ENCODE measurements at regions not wholly inside any gene's neighbourhood (a gene's known extent, or its start where the extent isn't known, plus 50 kb on each side); places are given as distances from the start of the nearest gene placed in this dataset.
"Not testable (repeated sequence)": the region's sequence is repeated elsewhere in the genome, so short reads cannot be mapped to it uniquely, and the experiment has no call there.

DNA sequence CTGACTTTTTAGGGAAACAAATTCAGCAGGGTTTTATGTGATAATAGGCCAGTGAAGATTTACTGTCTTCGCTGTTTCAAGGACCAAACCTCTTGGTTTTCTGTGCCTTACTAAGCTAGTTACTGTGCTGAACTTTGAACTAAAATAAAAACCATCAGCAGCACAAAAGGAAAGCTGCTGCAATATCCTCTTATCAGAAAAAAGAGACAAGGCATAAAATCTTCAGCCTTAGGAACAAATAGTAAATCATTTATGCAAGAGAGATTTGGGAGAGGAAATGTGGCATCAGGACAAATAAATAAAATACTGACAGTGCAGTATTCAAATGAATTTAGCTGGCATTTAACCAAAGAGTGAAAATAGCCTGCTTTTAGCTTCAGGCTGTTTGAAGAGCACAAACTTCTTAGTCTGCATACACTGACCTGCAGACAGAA lies 64.1 kb upstream of the EHBP1 start:
- H3K9me3 ChIP-seq, result no peaks in the 10 kb centered on the region
- Mint-ChIP-seq H3K27me3 (ENCODE audit: insufficient read depth, unreplicated experiment) (no peaks in the 10 kb centered on the region), H3K4me1 (ENCODE audit: low read depth, unreplicated experiment) (peaks cover 22% of the 10 kb centered on the region), H3K4me3 (ENCODE audit: unreplicated experiment) (peak overlapping the region; percentile 15), H3K9me3 (ENCODE audit: unreplicated experiment) (peaks cover 3% of the 10 kb centered on the region), H3K36me3 (ENCODE audit: insufficient read depth, unreplicated experiment) (peaks cover 5% of the 10 kb centered on the region), H3K27ac (ENCODE audit: unreplicated experiment) (peak overlapping the region; percentile 23)
- TF ChIP-seq, protein P1, sequence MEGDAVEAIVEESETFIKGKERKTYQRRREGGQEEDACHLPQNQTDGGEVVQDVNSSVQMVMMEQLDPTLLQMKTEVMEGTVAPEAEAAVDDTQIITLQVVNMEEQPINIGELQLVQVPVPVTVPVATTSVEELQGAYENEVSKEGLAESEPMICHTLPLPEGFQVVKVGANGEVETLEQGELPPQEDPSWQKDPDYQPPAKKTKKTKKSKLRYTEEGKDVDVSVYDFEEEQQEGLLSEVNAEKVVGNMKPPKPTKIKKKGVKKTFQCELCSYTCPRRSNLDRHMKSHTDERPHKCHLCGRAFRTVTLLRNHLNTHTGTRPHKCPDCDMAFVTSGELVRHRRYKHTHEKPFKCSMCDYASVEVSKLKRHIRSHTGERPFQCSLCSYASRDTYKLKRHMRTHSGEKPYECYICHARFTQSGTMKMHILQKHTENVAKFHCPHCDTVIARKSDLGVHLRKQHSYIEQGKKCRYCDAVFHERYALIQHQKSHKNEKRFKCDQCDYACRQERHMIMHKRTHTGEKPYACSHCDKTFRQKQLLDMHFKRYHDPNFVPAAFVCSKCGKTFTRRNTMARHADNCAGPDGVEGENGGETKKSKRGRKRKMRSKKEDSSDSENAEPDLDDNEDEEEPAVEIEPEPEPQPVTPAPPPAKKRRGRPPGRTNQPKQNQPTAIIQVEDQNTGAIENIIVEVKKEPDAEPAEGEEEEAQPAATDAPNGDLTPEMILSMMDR (IDR thresholded peaks at IDR 0.05; ENCODE audit: insufficient read depth in 1 of 2, low read depth in 1 of 2, low read length in 1 of 2, severe bottlenecking in 1 of 2, unreplicated experiment in 1 of 2), result no peak
- H3K4me3 ChIP-seq (ENCODE audit: low read depth, low read length), result no peak overlapping the region
- no TSS peak for BruUV-seq (replicated peaks)
- ChIA-PET CTCF (interaction anchor here (1.5 to 1.9 kb wide), 3 partner anchors 134 to 184 kb away, joined by 4 to 5 read pairs (median 5); partner anchors contain the start of gene TMEM17), POLR2A (interaction anchor here (1.1 to 1.2 kb wide), 2 partner anchors 12 to 63 kb away, joined by 4 read pairs; no protein-coding TSS in a partner anchor)
- H3K36me3 ChIP-seq (ENCODE audit: control insufficient read depth, insufficient read depth, low read length), result no peaks in the 10 kb centered on the region
- DNase-seq, result no peak
- no peaks in the 10 kb centered on the region for H3K27me3 ChIP-seq (replicated peaks; ENCODE audit: control insufficient read depth, insufficient read depth, low read length)
- peaks cover 31% of the 10 kb centered on the region for H3K4me1 ChIP-seq
- intact Hi-C loops (cut with micrococcal nuclease; ENCODE audit: unreplicated experiment), result loop anchor here (1.0 to 5.0 kb wide), 2 partner anchors 13 to 134 kb away; partner anchors contain the start of gene TMEM17

DNA sequence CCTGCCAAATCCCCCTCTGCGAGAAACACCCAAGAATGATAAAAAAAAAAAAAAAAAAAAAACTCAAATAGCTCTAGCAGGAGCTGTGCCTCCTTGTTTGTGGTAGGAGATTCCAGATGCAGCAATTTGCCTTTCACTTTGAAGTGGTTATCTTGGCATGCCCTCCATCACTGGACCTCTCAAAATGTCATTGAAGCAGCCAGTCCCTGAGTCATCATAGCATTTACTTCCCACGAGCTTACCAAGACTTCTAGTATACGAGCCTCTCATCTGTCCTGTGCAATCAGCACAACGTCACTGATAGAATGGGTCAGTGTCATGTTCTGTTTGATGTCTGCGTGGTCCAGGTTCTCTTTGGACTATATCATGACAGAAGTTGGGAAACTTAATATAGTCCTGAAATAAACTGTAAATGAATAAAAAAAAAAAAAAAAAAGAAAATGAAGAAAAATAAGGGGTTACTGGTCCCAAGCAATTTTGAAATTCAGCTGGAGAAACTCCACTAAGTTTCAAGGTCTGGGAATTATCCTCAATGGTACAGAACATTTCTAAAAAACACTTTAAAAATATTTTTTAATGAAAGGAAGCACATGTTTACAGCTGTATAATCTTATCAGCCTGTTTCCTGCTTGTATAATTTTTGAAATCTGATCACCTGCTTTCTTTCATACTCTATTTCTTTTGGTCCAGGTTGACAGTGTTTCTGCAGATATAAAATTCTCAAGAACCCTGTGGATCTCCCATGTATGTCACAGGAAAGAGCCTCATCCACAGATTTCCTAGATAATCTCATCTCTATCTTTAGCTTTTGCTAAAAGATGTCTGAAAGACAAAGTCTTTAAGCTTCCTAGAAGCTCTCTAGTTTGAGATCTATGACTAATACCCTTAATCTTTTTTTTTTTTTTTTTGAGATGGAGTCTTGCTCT lies 74.1 kb upstream of the EHBP1 start:
- peaks cover 6% of the 10 kb centered on the region for H3K4me1 Mint-ChIP-seq (ENCODE audit: low read depth, unreplicated experiment)
- ChIA-PET POLR2A (interaction anchor here (0.7 to 0.8 kb wide), 3 partner anchors 22 to 131 kb away, joined by 4 to 11 read pairs (median 7); no protein-coding TSS in a partner anchor), CTCF (interaction anchor here (0.6 kb wide), 1 partner anchor 41 kb away, joined by 3 read pairs; no protein-coding TSS in a partner anchor)
- intact Hi-C loops (cut with micrococcal nuclease; ENCODE audit: unreplicated experiment), result no loop called here
- peak in 1 of 2 experiments; percentile 43 for DNase-seq
- no peak overlapping the region for H3K27ac Mint-ChIP-seq (ENCODE audit: unreplicated experiment)
- H3K4me3 ChIP-seq (ENCODE audit: low read depth, low read length), result no peak overlapping the region
- peaks cover 21% of the 10 kb centered on the region for H3K9me3 ChIP-seq
- H3K27me3 ChIP-seq (replicated peaks; ENCODE audit: control insufficient read depth, insufficient read depth, low read length), result no peaks in the 10 kb centered on the region
- no peaks in the 10 kb centered on the region for H3K36me3 ChIP-seq (ENCODE audit: control insufficient read depth, insufficient read depth, low read length)
- peaks cover 6% of the 10 kb centered on the region; the same call in 1 of the 2 replicates for H3K4me1 ChIP-seq
- BruUV-seq (replicated peaks), result no TSS peak
- TF ChIP-seq, protein P1 (IDR thresholded peaks at IDR 0.05; ENCODE audit: insufficient read depth in 1 of 2, low read depth in 1 of 2, low read length in 1 of 2, severe bottlenecking in 1 of 2, unreplicated experiment in 1 of 2), result no peak
- no peak overlapping the region for H3K4me3 Mint-ChIP-seq (ENCODE audit: unreplicated experiment)
- H3K36me3 Mint-ChIP-seq (ENCODE audit: insufficient read depth, unreplicated experiment), result peaks cover 12% of the 10 kb centered on the region
- H3K27me3 Mint-ChIP-seq (ENCODE audit: insufficient read depth, unreplicated experiment), result no peaks in the 10 kb centered on the region
- peaks cover 44% of the 10 kb centered on the region for H3K9me3 Mint-ChIP-seq (ENCODE audit: unreplicated experiment)

DNA sequence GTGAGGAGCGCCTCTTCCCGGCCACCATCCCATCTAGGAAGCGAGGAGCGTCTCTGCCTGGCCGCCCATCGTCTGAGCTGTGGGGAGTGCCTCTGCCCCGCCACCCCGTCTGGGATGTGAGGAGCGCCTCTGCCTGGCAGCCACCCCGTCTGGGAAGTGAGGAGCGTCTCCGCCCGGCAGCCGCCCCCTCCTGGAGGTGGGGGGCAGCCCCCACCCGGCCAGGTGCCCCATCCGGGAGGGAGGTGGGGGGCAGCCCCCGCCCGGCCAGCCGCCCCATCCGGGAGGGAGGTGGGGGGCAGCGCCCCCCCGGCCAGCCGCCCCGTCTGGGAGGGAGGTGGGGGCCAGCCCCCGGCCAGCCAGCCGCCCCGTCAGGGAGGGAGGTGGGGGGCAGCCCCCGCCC lies 75.3 kb upstream of the EHBP1 start:
- H3K4me1 ChIP-seq; H3K27me3 ChIP-seq (replicated peaks; ENCODE audit: control insufficient read depth, insufficient read depth, low read length); H3K27me3 Mint-ChIP-seq (ENCODE audit: insufficient read depth, unreplicated experiment); H3K4me1 Mint-ChIP-seq (ENCODE audit: low read depth, unreplicated experiment); DNase-seq; H3K27ac Mint-ChIP-seq (ENCODE audit: unreplicated experiment); H3K36me3 ChIP-seq (ENCODE audit: control insufficient read depth, insufficient read depth, low read length); CTCF ChIA-PET; intact Hi-C loops (cut with micrococcal nuclease; ENCODE audit: unreplicated experiment); H3K4me3 ChIP-seq (ENCODE audit: low read depth, low read length); BruUV-seq (replicated peaks); POLR2A ChIA-PET; H3K4me3 Mint-ChIP-seq (ENCODE audit: unreplicated experiment): not testable (repeated sequence)
- peaks cover 21% of the 10 kb centered on the region for H3K9me3 ChIP-seq
- H3K9me3 Mint-ChIP-seq (ENCODE audit: unreplicated experiment), result peaks cover 31% of the 10 kb centered on the region
- H3K36me3 Mint-ChIP-seq (ENCODE audit: insufficient read depth, unreplicated experiment), result peaks cover 12% of the 10 kb centered on the region

DNA sequence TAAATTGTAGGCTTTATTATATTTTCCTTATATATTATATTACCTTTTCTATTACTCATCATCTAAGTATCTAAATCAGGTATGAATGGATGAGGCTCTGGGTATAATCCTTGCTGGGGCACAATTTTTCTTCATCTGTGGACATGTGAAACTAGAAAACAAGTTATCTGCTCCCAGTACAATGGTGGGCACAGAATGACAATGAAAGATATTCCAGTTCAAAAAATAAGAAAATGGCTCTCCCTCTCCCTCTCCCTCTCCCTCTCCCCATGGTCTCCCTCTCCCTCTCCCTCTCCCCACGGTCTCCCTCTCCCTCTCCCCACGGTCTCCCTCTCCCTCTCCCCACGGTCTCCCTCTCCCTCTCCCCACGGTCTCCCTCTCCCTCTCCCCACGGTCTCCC lies 76.2 kb upstream of the EHBP1 start:
- H3K4me3 ChIP-seq (ENCODE audit: low read depth, low read length); H3K27ac Mint-ChIP-seq (ENCODE audit: unreplicated experiment); H3K27me3 Mint-ChIP-seq (ENCODE audit: insufficient read depth, unreplicated experiment); BruUV-seq (replicated peaks); H3K36me3 ChIP-seq (ENCODE audit: control insufficient read depth, insufficient read depth, low read length); intact Hi-C loops (cut with micrococcal nuclease; ENCODE audit: unreplicated experiment); H3K27me3 ChIP-seq (replicated peaks; ENCODE audit: control insufficient read depth, insufficient read depth, low read length); H3K4me1 Mint-ChIP-seq (ENCODE audit: low read depth, unreplicated experiment); CTCF ChIA-PET; DNase-seq; H3K4me3 Mint-ChIP-seq (ENCODE audit: unreplicated experiment): not testable (repeated sequence)
- Mint-ChIP-seq H3K36me3 (ENCODE audit: insufficient read depth, unreplicated experiment) (peaks cover 12% of the 10 kb centered on the region), H3K9me3 (ENCODE audit: unreplicated experiment) (peaks cover 22% of the 10 kb centered on the region)
- POLR2A ChIA-PET, result interaction anchor here (0.5 to 0.6 kb wide), 2 partner anchors 35 to 172 kb away, joined by 3 to 5 read pairs; no protein-coding TSS in a partner anchor
- Histone ChIP-seq H3K4me1 (peaks cover 18% of the 10 kb centered on the region), H3K9me3 (peaks cover 21% of the 10 kb centered on the region)
